ENCODE measurements at regions not wholly inside any gene's neighbourhood (a gene's known extent, or its start where the extent isn't known, plus 50 kb on each side); places are given as distances from the start of the nearest gene placed in this dataset.

- no peak for DNase-seq
Observed at GRCh38 chr11:80533463-80533862, 1092.6 kb upstream of the TENM4 start.

- DNase-seq, result no peak
Observed at GRCh38 chr11:80532633-80533232, 1091.9 kb upstream of the TENM4 start.

- DNase-seq, result no peak
Observed at GRCh38 chr11:80529726-80530125, 1088.9 kb upstream of the TENM4 start.

- DNase-seq, result no peak
Observed at GRCh38 chr11:80525663-80526405, 1085.0 kb upstream of the TENM4 start.

- DNase-seq, result no peak
Observed at GRCh38 chr11:80524349-80524748, 1083.5 kb upstream of the TENM4 start.

- no peak for DNase-seq
Observed at GRCh38 chr11:80523057-80523456, 1082.2 kb upstream of the TENM4 start.

- DNase-seq, result no peak
Observed at GRCh38 chr11:80521592-80521991, 1080.8 kb upstream of the TENM4 start.

GRCh38 chr11:80520507-80520887, 1079.7 kb upstream of the TENM4 start:
- no peak for DNase-seq

GRCh38 chr11:80519596-80520506, 1079.0 kb upstream of the TENM4 start:
- no peak for DNase-seq

GRCh38 chr11:80517701-80518100, 1076.9 kb upstream of the TENM4 start:
- DNase-seq, result no peak

- no peak for DNase-seq
Observed at GRCh38 chr11:80515097-80515496, 1074.3 kb upstream of the TENM4 start.

GRCh38 chr11:80512491-80512890, 1071.7 kb upstream of the TENM4 start:
- DNase-seq, result no peak

GRCh38 chr11:80505771-80506170, 1064.9 kb upstream of the TENM4 start:
- DNase-seq, result no peak

GRCh38 chr11:80503990-80504389, 1063.2 kb upstream of the TENM4 start:
- no peak for DNase-seq

GRCh38 chr11:80502511-80502910, 1061.7 kb upstream of the TENM4 start:
- DNase-seq, result no peak

- no peak for DNase-seq
Observed at GRCh38 chr11:80495116-80495515, 1054.3 kb upstream of the TENM4 start.

- DNase-seq, result no peak
Observed at GRCh38 chr11:80487952-80488351, 1047.1 kb upstream of the TENM4 start.

GRCh38 chr11:80486678-80487077, 1045.8 kb upstream of the TENM4 start:
- DNase-seq, result no peak

GRCh38 chr11:80477178-80477577, 1036.3 kb upstream of the TENM4 start:
- DNase-seq, result no peak

- DNase-seq, result no peak
Observed at GRCh38 chr11:80473562-80473961, 1032.7 kb upstream of the TENM4 start.

GRCh38 chr11:80469871-80470270, 1029.0 kb upstream of the TENM4 start:
- no peak for DNase-seq

GRCh38 chr11:80466570-80466969, 1025.7 kb upstream of the TENM4 start:
- no peak for DNase-seq

GRCh38 chr11:80462211-80462610, 1021.4 kb upstream of the TENM4 start:
- no peak for DNase-seq

GRCh38 chr11:80458376-80458775, 1017.5 kb upstream of the TENM4 start:
- no peak for DNase-seq
